ENCODE measurements at regions not wholly inside any gene's neighbourhood (a gene's known extent, or its start where the extent isn't known, plus 50 kb on each side); places are given as distances from the start of the nearest gene placed in this dataset.

DNA sequence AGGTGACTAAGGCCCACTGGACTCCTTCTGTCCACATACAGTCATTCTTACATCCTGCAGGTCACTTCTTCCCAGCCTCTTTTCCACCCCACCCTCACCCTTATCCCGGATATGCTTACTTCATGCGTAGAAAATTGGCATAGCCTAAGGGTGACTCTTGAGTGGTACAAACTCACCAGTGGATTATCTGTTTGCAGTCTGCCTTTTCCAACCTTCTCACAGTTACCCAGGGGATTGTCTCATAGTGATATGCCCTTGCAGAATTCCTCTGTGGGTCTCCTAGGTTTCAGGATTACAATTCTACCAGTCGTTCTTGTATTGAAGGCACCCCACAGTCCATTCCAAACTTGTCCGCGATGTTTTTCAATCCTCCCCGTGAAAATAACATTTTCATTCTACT, 752.9 kb upstream of the HS6ST1 start:
- Histone ChIP-seq H3K4me2 (no peak overlapping the region), H2AFZ (no peak overlapping the region), H3K4me1 (ENCODE audit: insufficient read depth) (no peaks in the 10 kb centered on the region), H3K9me3 (ENCODE audit: low read depth) (no peaks in the 10 kb centered on the region), H3K27me3 (no peaks in the 10 kb centered on the region), H4K20me1 (ENCODE audit: insufficient read depth, poor library complexity, severe bottlenecking) (no peaks in the 10 kb centered on the region), H3K4me3 (no peak overlapping the region), H3K79me2 (no peaks in the 10 kb centered on the region), H3K36me3 (replicated peaks; ENCODE audit: insufficient read depth, low read depth) (no peaks in the 10 kb centered on the region), H3K27ac (no peak overlapping the region), H3K9me2 (replicated peaks; ENCODE audit: insufficient read depth) (no peaks in the 10 kb centered on the region)
- no peak for TF ChIP-seq EZH2 (IDR thresholded peaks at IDR 0.05; ENCODE audit: borderline replicate concordance)
- TF ChIP-seq EZH2phosphoT487 (IDR thresholded peaks at IDR 0.05; ENCODE audit: low read depth, severe bottlenecking, unreplicated experiment) = no peak
- TF ChIP-seq, protein P1, sequence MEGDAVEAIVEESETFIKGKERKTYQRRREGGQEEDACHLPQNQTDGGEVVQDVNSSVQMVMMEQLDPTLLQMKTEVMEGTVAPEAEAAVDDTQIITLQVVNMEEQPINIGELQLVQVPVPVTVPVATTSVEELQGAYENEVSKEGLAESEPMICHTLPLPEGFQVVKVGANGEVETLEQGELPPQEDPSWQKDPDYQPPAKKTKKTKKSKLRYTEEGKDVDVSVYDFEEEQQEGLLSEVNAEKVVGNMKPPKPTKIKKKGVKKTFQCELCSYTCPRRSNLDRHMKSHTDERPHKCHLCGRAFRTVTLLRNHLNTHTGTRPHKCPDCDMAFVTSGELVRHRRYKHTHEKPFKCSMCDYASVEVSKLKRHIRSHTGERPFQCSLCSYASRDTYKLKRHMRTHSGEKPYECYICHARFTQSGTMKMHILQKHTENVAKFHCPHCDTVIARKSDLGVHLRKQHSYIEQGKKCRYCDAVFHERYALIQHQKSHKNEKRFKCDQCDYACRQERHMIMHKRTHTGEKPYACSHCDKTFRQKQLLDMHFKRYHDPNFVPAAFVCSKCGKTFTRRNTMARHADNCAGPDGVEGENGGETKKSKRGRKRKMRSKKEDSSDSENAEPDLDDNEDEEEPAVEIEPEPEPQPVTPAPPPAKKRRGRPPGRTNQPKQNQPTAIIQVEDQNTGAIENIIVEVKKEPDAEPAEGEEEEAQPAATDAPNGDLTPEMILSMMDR (IDR thresholded peaks at IDR 0.05; ENCODE audit: poor library complexity) = no peak
- DNase-seq (ENCODE audit: low spot score) = no peak
- 91% methylated on average over 6 of the region's 6 CpGs for WGBS (ENCODE audit: low lambda C conversion rate, missing lambda C conversion rate)

DNA sequence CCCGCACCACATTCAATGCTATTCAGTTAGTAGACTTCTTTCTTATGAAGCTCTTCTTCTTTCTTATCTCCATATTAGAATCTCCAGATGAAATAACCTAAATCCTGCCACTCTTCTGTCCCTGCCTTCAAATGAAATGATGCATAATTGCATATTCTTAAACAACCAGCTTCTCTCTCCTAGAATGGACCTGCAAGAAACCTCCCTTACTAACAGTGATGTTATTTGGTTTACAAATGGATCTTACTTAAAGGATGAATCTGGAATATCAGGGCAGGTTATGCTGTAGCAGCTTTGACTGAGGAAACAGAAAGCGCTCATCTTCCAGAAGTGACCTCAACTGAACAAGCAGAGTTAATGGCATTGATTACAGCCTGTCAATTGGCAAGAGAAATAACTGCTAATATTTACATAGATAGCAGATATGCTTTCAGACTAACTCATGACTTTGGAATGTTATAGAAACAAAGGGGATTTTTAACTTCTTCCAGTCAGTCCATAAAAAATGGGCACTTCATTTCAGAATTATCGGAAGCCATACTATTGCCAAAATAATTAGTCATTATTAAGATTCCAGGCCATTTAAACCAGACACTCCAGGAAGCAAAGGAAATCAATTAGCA, 755.7 kb upstream of the HS6ST1 start:
- TF ChIP-seq EZH2phosphoT487 (IDR thresholded peaks at IDR 0.05; ENCODE audit: low read depth, severe bottlenecking, unreplicated experiment) (no peak), EZH2 (IDR thresholded peaks at IDR 0.05; ENCODE audit: borderline replicate concordance) (no peak)
- TF ChIP-seq, protein P1 (IDR thresholded peaks at IDR 0.05; ENCODE audit: poor library complexity) = no peak
- H3K9me2 ChIP-seq (replicated peaks; ENCODE audit: insufficient read depth) = no peaks in the 10 kb centered on the region
- H3K27ac ChIP-seq = no peak overlapping the region
- H2AFZ ChIP-seq = no peak overlapping the region
- H3K27me3 ChIP-seq = no peaks in the 10 kb centered on the region
- H4K20me1 ChIP-seq (ENCODE audit: insufficient read depth, poor library complexity, severe bottlenecking) = no peaks in the 10 kb centered on the region
- WGBS (ENCODE audit: low lambda C conversion rate, missing lambda C conversion rate) = 66% methylated on average over 3 of the region's 3 CpGs
- H3K79me2 ChIP-seq = no peaks in the 10 kb centered on the region
- no peaks in the 10 kb centered on the region for H3K4me1 ChIP-seq (ENCODE audit: insufficient read depth)
- H3K4me3 ChIP-seq = no peak overlapping the region
- no peaks in the 10 kb centered on the region for H3K9me3 ChIP-seq (ENCODE audit: low read depth)
- no peaks in the 10 kb centered on the region for H3K36me3 ChIP-seq (replicated peaks; ENCODE audit: insufficient read depth, low read depth)
- DNase-seq (ENCODE audit: low spot score) = no peak
- H3K4me2 ChIP-seq = no peak overlapping the region

DNA sequence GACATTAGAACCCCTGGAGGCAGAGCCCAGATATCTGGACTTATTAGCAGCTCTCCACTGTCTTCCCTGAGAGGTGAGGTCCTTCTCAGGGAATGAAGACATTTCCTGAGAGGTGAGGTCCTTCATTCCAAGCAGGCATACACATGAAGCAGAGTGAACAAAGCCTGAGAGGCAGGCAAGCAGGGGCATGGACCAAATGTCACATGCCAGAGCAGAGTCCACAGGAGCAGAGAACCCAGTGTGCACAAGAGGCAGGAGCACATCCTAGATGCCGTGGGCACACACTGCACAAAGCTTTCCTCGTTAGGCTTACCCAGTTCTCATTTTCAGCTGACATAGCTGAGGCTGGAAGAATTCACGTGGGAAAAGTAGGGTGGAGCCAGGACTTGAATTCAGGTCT, 759.9 kb upstream of the HS6ST1 start:
- no peak overlapping the region for H3K4me3 ChIP-seq
- no peaks in the 10 kb centered on the region for H3K9me2 ChIP-seq (replicated peaks; ENCODE audit: insufficient read depth)
- no peak for DNase-seq (ENCODE audit: low spot score)
- H3K4me2 ChIP-seq = no peak overlapping the region
- no peaks in the 10 kb centered on the region for H3K36me3 ChIP-seq (replicated peaks; ENCODE audit: insufficient read depth, low read depth)
- no peak overlapping the region for H3K27ac ChIP-seq
- no peaks in the 10 kb centered on the region for H3K4me1 ChIP-seq (ENCODE audit: insufficient read depth)
- H2AFZ ChIP-seq = no peak overlapping the region
- no peaks in the 10 kb centered on the region for H4K20me1 ChIP-seq (ENCODE audit: insufficient read depth, poor library complexity, severe bottlenecking)
- no peaks in the 10 kb centered on the region for H3K27me3 ChIP-seq
- no peaks in the 10 kb centered on the region for H3K9me3 ChIP-seq (ENCODE audit: low read depth)
- no peaks in the 10 kb centered on the region for H3K79me2 ChIP-seq
- TF ChIP-seq, protein P1 (IDR thresholded peaks at IDR 0.05; ENCODE audit: poor library complexity) = no peak
- TF ChIP-seq EZH2 (IDR thresholded peaks at IDR 0.05; ENCODE audit: borderline replicate concordance) = no peak
- no peak for TF ChIP-seq EZH2phosphoT487 (IDR thresholded peaks at IDR 0.05; ENCODE audit: low read depth, severe bottlenecking, unreplicated experiment)
- WGBS (ENCODE audit: low lambda C conversion rate, missing lambda C conversion rate) = 74% methylated on average over 3 of the region's 3 CpGs
